ENCODE measurements at regions not wholly inside any gene's neighbourhood (a gene's known extent, or its start where the extent isn't known, plus 50 kb on each side); places are given as distances from the start of the nearest gene placed in this dataset.
"Not testable (repeated sequence)": the region's sequence is repeated elsewhere in the genome, so short reads cannot be mapped to it uniquely, and the experiment has no call there.

- peak; percentile 10 for DNase-seq
These were observed 91.7 kb upstream of the MITF start for GRCh38 chr3:69647511-69648110.

GRCh38 chr3:69647081-69647480 lies 92.2 kb upstream of the MITF start:
- no peak for DNase-seq

- DNase-seq = no peak
These were observed 92.8 kb upstream of the MITF start for GRCh38 chr3:69646287-69647067.

GRCh38 chr3:69642606-69643005 lies 96.7 kb upstream of the MITF start:
- no peak for DNase-seq

- no peak for DNase-seq
These were observed 99.4 kb upstream of the MITF start for GRCh38 chr3:69639851-69640250.

GRCh38 chr3:69628951-69629350 lies 110.3 kb upstream of the MITF start:
- DNase-seq = peak; percentile 3

GRCh38 chr3:69613286-69613685 lies 126.0 kb upstream of the MITF start:
- no peak for DNase-seq

- DNase-seq = no peak
These were observed 126.5 kb upstream of the MITF start for GRCh38 chr3:69612791-69613190.

- not testable (repeated sequence) for DNase-seq
These were observed 129.7 kb upstream of the MITF start for GRCh38 chr3:69609566-69609965.

GRCh38 chr3:69607466-69608305 lies 131.6 kb upstream of the MITF start:
- DNase-seq = no peak

GRCh38 chr3:69605867-69606266 lies 133.4 kb upstream of the MITF start:
- DNase-seq = no peak

- DNase-seq = no peak
These were observed 134.4 kb upstream of the MITF start for GRCh38 chr3:69604735-69605450.

GRCh38 chr3:69602112-69602511 lies 137.2 kb upstream of the MITF start:
- DNase-seq = no peak

GRCh38 chr3:69594286-69594685 lies 145.0 kb upstream of the MITF start:
- DNase-seq = no peak

GRCh38 chr3:69591164-69591736 lies 148.0 kb upstream of the MITF start:
- no peak for DNase-seq

GRCh38 chr3:69590111-69590510 lies 149.2 kb upstream of the MITF start:
- no peak for DNase-seq

- no peak for DNase-seq
These were observed 151.1 kb upstream of the MITF start for GRCh38 chr3:69588170-69588569.

GRCh38 chr3:69585472-69585871 lies 153.8 kb upstream of the MITF start:
- DNase-seq = no peak

GRCh38 chr3:69582044-69582443 lies 157.2 kb upstream of the MITF start:
- no peak for DNase-seq

- no peak for DNase-seq
These were observed 159.8 kb upstream of the MITF start for GRCh38 chr3:69579306-69580041.

- no peak for DNase-seq
These were observed 169.7 kb upstream of the MITF start for GRCh38 chr3:69569520-69569919.

- no peak for DNase-seq
These were observed 170.3 kb upstream of the MITF start for GRCh38 chr3:69568951-69569350.
